ENCODE measurements at regions not wholly inside any gene's neighbourhood (a gene's known extent, or its start where the extent isn't known, plus 50 kb on each side); places are given as distances from the start of the nearest gene placed in this dataset.

DNA sequence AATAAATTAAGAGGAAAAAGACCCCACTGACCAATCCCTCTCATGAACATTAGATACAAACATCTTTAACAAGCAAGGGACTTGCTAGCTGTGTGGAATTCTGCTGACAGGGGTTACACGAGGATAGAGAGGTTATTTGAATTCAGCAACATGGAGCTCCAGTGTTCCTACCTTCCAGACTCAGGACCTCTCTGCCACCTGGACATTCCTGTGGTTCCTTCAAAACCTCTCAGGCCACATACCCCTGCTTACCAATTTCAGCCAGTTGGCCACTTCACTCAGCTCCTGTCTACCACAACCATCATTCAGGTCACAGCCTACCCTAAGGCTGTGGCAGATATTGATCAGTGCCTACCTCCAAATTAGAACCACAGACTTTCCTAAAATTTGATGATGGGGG lies 147.5 kb downstream of the RRAGC start:
- H3K9me3 ChIP-seq (ENCODE audit: control insufficient read depth in 1 of 2, low read length in 2 of 2): peaks cover 0 to 3% of the 10 kb centered on the region in 2 donors
- no peak overlapping the region for H3K4me3 ChIP-seq (ENCODE audit: low read depth in 1 of 2, low read length in 2 of 2)
- no peaks in the 10 kb centered on the region for H3K27me3 ChIP-seq (ENCODE audit: low read depth, low read length)
- no peak overlapping the region for H3K27ac ChIP-seq (ENCODE audit: low read length)
- H3K4me1 ChIP-seq (ENCODE audit: control insufficient read depth in 1 of 2, insufficient read depth in 2 of 2, low read length in 2 of 2): no peaks in the 10 kb centered on the region
- H3K36me3 ChIP-seq (ENCODE audit: control insufficient read depth in 1 of 2, insufficient read depth in 2 of 2, low read length in 2 of 2): no peaks in the 10 kb centered on the region

GRCh38 chr1:38708701-38709258 lies 150.8 kb downstream of the RRAGC start:
- Histone ChIP-seq H3K36me3 (ENCODE audit: control insufficient read depth in 1 of 2, insufficient read depth in 2 of 2, low read length in 2 of 2) (no peaks in the 10 kb centered on the region), H3K27ac (ENCODE audit: low read length) (no peak overlapping the region), H3K4me3 (ENCODE audit: low read depth in 1 of 2, low read length in 2 of 2) (no peak overlapping the region), H3K4me1 (ENCODE audit: control insufficient read depth in 1 of 2, insufficient read depth in 2 of 2, low read length in 2 of 2) (no peaks in the 10 kb centered on the region), H3K9me3 (ENCODE audit: control insufficient read depth in 1 of 2, low read length in 2 of 2) (peaks cover 0 to 13% of the 10 kb centered on the region in 2 donors), H3K27me3 (ENCODE audit: low read depth, low read length) (no peaks in the 10 kb centered on the region)

DNA sequence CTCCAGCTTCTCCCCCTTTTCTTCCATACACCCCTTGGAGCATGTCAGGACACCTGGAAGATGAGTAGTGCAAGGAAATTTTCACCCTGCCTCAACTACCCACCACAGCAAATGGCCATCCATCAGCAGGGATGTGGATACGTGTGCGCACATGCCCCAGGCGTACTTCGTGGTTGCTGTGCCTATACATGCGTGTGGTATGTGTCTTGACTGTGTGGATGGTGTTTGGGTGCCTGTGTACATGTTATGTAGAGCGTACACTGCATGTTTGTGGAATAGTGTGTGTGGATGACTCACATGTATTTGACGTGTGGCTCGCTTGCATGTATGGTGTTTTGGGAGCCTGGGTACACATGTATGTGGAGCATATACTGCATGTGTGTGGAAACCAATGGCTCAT lies 158.5 kb downstream of the RRAGC start:
- H3K27me3 ChIP-seq (ENCODE audit: low read depth, low read length): no peaks in the 10 kb centered on the region
- H3K4me3 ChIP-seq (ENCODE audit: low read depth in 1 of 2, low read length in 2 of 2): no peak overlapping the region
- H3K27ac ChIP-seq (ENCODE audit: low read length): no peak overlapping the region
- no peaks in the 10 kb centered on the region for H3K36me3 ChIP-seq (ENCODE audit: control insufficient read depth in 1 of 2, insufficient read depth in 2 of 2, low read length in 2 of 2)
- peaks cover 0 to 8% of the 10 kb centered on the region in 2 donors for H3K9me3 ChIP-seq (ENCODE audit: control insufficient read depth in 1 of 2, low read length in 2 of 2)
- H3K4me1 ChIP-seq (ENCODE audit: control insufficient read depth in 1 of 2, insufficient read depth in 2 of 2, low read length in 2 of 2): no peaks in the 10 kb centered on the region

DNA sequence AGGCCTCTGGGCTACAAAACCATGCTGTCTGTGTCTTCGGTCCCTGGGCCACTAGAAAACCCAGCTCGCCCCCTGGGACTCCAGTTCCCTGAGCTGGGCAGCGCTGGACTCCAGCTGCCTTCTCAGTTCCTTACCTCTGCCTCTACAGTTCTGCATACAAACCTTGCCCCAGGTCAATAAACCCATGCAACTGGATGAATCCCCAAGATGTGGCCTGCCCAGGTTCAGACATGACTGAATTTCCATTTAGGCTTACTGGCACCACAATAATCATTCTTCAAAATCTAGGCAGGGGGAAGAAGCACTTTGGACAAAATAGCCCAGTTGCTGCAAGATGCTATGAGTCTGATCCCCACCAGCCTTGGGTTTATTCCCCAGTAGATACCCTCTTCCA lies 159.5 kb downstream of the RRAGC start:
- H3K27me3 ChIP-seq (ENCODE audit: low read depth, low read length): no peaks in the 10 kb centered on the region
- H3K27ac ChIP-seq (ENCODE audit: low read length): no peak overlapping the region
- no peaks in the 10 kb centered on the region for H3K9me3 ChIP-seq (ENCODE audit: control insufficient read depth in 1 of 2, low read length in 2 of 2)
- H3K4me1 ChIP-seq (ENCODE audit: control insufficient read depth in 1 of 2, insufficient read depth in 2 of 2, low read length in 2 of 2): no peaks in the 10 kb centered on the region
- no peaks in the 10 kb centered on the region for H3K36me3 ChIP-seq (ENCODE audit: control insufficient read depth in 1 of 2, insufficient read depth in 2 of 2, low read length in 2 of 2)
- H3K4me3 ChIP-seq (ENCODE audit: low read depth in 1 of 2, low read length in 2 of 2): no peak overlapping the region

DNA sequence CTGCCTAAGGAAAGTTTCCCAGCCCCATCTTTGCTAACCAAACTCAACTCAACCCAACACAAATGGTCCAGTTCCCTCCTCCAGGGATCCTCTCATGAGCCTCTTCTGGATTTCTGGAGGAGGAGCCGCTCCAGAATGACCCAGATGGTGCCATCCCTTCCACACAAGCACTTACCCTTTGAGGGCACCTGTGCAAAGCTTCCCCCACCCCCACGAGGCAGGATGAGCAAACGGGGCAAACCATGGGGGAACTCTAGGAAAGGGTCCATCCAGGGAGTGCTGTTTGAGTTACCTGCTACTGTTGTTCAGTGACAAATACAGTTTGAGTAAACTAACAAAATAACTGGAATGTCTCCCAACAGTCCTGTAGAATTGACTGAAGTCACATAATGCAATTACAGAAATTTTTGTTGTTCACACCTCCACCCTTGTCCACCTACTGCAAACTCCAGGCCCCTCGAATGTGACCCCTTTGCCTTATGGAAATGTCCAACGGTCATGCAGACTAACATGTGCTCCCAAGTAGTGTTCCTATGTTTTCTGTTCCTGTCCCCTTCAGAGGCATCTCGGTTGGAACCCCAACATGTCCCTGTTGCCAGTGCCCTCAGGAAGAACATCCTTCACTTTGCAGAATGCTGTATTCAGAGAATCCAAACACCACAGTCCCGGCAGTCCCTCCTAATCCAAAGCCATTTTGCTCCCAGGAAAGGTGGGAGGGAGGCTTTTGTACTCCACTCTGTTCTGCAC lies 160.1 kb downstream of the RRAGC start:
- H3K36me3 ChIP-seq (ENCODE audit: control insufficient read depth in 1 of 2, insufficient read depth in 2 of 2, low read length in 2 of 2): no peaks in the 10 kb centered on the region
- no peaks in the 10 kb centered on the region for H3K27me3 ChIP-seq (ENCODE audit: low read depth, low read length)
- H3K27ac ChIP-seq (ENCODE audit: low read length): no peak overlapping the region

DNA sequence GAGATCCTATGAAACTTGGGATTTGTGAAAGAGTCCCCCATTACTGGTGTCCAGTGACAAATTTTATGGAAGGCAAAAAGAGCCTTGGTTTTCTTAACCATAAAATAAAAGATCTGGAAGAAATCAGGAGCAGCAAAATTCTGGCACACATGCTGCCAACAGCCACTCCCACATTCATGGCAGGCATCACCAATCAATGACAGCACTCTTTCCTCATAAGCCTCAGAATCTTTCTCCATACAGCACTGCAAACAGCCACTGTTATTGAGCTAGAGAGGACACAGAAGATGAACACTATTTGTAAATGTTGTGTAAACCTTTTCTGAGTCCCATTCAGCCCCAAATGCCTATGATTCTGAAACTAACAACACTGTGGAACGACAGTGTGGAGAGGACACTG lies 162.2 kb downstream of the RRAGC start:
- no peaks in the 10 kb centered on the region for H3K9me3 ChIP-seq (ENCODE audit: control insufficient read depth in 1 of 2, low read length in 2 of 2)
- no peak overlapping the region for H3K4me3 ChIP-seq (ENCODE audit: low read depth in 1 of 2, low read length in 2 of 2)
- H3K36me3 ChIP-seq (ENCODE audit: control insufficient read depth in 1 of 2, insufficient read depth in 2 of 2, low read length in 2 of 2): no peaks in the 10 kb centered on the region
- H3K27ac ChIP-seq (ENCODE audit: low read length): no peak overlapping the region
- H3K4me1 ChIP-seq (ENCODE audit: control insufficient read depth in 1 of 2, insufficient read depth in 2 of 2, low read length in 2 of 2): no peaks in the 10 kb centered on the region
- H3K27me3 ChIP-seq (ENCODE audit: low read depth, low read length): no peaks in the 10 kb centered on the region

More for the DNA sequence above, 160.1 kb downstream of the RRAGC start:
- Histone ChIP-seq H3K9me3 (ENCODE audit: control insufficient read depth in 1 of 2, low read length in 2 of 2) (no peaks in the 10 kb centered on the region), H3K4me3 (ENCODE audit: low read depth in 1 of 2, low read length in 2 of 2) (no peak overlapping the region), H3K4me1 (ENCODE audit: control insufficient read depth in 1 of 2, insufficient read depth in 2 of 2, low read length in 2 of 2) (no peaks in the 10 kb centered on the region)

DNA sequence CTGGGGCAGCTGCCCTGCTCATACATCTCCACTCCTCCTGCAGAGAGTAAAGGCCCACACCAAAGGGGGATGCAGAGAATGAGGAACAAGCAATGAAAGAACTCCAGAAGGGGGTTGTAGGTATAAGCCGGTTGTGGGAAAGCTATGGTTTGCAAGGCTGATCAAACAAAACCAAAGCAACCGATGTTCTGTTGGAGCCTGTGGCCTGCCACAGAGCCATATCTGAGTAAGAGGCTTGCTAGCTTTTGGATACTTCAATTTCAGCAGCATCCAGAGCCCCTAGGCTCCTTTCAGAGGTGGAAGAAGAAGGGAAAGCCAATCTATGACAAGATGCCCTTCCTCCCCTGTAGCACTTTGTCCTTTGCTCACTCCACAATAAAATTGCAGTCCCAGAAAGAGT lies 163.2 kb downstream of the RRAGC start:
- Histone ChIP-seq H3K27me3 (ENCODE audit: low read depth, low read length) (no peaks in the 10 kb centered on the region), H3K4me1 (ENCODE audit: control insufficient read depth in 1 of 2, insufficient read depth in 2 of 2, low read length in 2 of 2) (no peaks in the 10 kb centered on the region), H3K27ac (ENCODE audit: low read length) (no peak overlapping the region), H3K9me3 (ENCODE audit: control insufficient read depth in 1 of 2, low read length in 2 of 2) (no peaks in the 10 kb centered on the region), H3K36me3 (ENCODE audit: control insufficient read depth in 1 of 2, insufficient read depth in 2 of 2, low read length in 2 of 2) (no peaks in the 10 kb centered on the region), H3K4me3 (ENCODE audit: low read depth in 1 of 2, low read length in 2 of 2) (no peak overlapping the region)

DNA sequence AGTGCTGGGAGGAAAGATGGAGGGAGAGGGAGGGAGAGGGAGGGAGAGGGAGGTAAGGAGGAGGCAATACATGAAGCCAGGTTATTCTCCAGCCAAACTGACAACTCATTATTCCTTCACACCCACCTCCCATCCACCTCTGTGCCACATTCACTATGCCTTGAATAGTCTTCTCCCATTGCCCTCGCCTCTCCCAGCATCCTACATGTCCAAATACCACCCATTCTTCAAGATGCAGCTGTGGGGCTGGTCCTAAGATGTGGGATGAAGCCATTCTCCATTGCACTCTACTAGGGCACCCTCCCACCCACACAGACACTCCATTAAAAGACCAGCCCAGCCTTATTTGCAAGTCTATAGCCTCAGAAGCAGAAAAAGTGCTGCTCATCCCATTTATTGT lies 165.8 kb downstream of the RRAGC start:
- H3K36me3 ChIP-seq (ENCODE audit: control insufficient read depth in 1 of 2, insufficient read depth in 2 of 2, low read length in 2 of 2): no peaks in the 10 kb centered on the region
- no peaks in the 10 kb centered on the region for H3K27me3 ChIP-seq (ENCODE audit: low read depth, low read length)
- no peaks in the 10 kb centered on the region for H3K9me3 ChIP-seq (ENCODE audit: control insufficient read depth in 1 of 2, low read length in 2 of 2)
- H3K4me3 ChIP-seq (ENCODE audit: low read depth in 1 of 2, low read length in 2 of 2): no peak overlapping the region
- no peaks in the 10 kb centered on the region for H3K4me1 ChIP-seq (ENCODE audit: control insufficient read depth in 1 of 2, insufficient read depth in 2 of 2, low read length in 2 of 2)
- H3K27ac ChIP-seq (ENCODE audit: low read length): no peak overlapping the region

DNA sequence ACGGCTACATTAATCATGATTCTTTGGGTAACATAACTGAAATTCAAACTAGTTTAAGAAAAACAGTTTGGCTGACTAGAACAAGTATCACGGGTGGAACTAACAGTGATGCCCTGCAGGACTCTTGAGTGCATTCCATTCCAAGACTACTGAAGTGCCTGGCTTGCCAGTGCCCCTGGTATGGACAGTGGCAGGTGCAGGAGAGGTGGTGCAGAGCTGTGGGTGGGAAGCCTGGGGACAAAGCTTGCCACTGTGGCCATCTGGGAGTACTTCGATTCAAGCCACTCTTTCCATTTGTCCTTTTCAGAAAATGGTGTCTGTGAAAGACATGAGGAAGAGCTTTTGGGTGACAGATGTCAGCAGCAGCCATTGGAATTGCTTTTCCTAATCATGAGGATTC lies 166.5 kb downstream of the RRAGC start:
- Histone ChIP-seq H3K4me1 (ENCODE audit: control insufficient read depth in 1 of 2, insufficient read depth in 2 of 2, low read length in 2 of 2) (no peaks in the 10 kb centered on the region), H3K9me3 (ENCODE audit: control insufficient read depth in 1 of 2, low read length in 2 of 2) (no peaks in the 10 kb centered on the region), H3K27me3 (ENCODE audit: low read depth, low read length) (no peaks in the 10 kb centered on the region), H3K27ac (ENCODE audit: low read length) (no peak overlapping the region), H3K36me3 (ENCODE audit: control insufficient read depth in 1 of 2, insufficient read depth in 2 of 2, low read length in 2 of 2) (no peaks in the 10 kb centered on the region), H3K4me3 (ENCODE audit: low read depth in 1 of 2, low read length in 2 of 2) (no peak overlapping the region)

GRCh38 chr1:38690790-38691449 lies 168.7 kb downstream of the RRAGC start:
- Histone ChIP-seq H3K27me3 (ENCODE audit: low read depth, low read length) (no peaks in the 10 kb centered on the region), H3K36me3 (ENCODE audit: control insufficient read depth in 1 of 2, insufficient read depth in 2 of 2, low read length in 2 of 2) (no peaks in the 10 kb centered on the region), H3K4me3 (ENCODE audit: low read depth in 1 of 2, low read length in 2 of 2) (no peak overlapping the region), H3K4me1 (ENCODE audit: control insufficient read depth in 1 of 2, insufficient read depth in 2 of 2, low read length in 2 of 2) (no peaks in the 10 kb centered on the region), H3K9me3 (ENCODE audit: control insufficient read depth in 1 of 2, low read length in 2 of 2) (no peaks in the 10 kb centered on the region), H3K27ac (ENCODE audit: low read length) (no peak overlapping the region)

DNA sequence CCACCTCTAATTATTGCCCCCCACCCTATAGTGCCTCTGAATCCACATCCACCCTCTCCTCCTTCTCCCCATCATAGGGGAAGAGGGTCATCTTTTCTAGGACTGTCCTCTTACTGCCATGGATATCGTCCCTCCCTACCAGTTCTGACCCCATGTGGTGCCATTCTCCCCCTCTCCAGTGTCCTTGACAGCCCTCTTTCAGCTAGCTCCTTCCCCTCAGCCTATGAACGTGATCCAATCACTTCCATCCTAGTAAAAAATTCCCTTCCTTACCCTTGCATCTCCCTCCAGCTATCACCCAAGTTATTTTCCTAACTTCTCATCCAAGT lies 172.7 kb downstream of the RRAGC start:
- Histone ChIP-seq H3K9me3 (ENCODE audit: control insufficient read depth in 1 of 2, low read length in 2 of 2) (no peaks in the 10 kb centered on the region), H3K36me3 (ENCODE audit: control insufficient read depth in 1 of 2, insufficient read depth in 2 of 2, low read length in 2 of 2) (no peaks in the 10 kb centered on the region), H3K4me3 (ENCODE audit: low read depth in 1 of 2, low read length in 2 of 2) (no peak overlapping the region), H3K27me3 (ENCODE audit: low read depth, low read length) (no peaks in the 10 kb centered on the region), H3K27ac (ENCODE audit: low read length) (no peak overlapping the region), H3K4me1 (ENCODE audit: control insufficient read depth in 1 of 2, insufficient read depth in 2 of 2, low read length in 2 of 2) (no peaks in the 10 kb centered on the region)
